ENCODE measurements at regions not wholly inside any gene's neighbourhood (a gene's known extent, or its start where the extent isn't known, plus 50 kb on each side); places are given as distances from the start of the nearest gene placed in this dataset.

- Histone ChIP-seq H4K5ac (ENCODE audit: insufficient read length, low read depth, low read length) (no peak overlapping the region), H3K18ac (ENCODE audit: insufficient read length, low read depth, low read length) (no peak overlapping the region), H2BK12ac (ENCODE audit: insufficient read length, low read depth, low read length) (no peak overlapping the region), H3K4ac (ENCODE audit: low read depth, low read length) (no peak overlapping the region), H2BK120ac (ENCODE audit: low read depth, low read length, poor library complexity, severe bottlenecking) (no peak overlapping the region), H3K14ac (ENCODE audit: insufficient read depth, low read length) (no peak overlapping the region), H3K27me3 (ENCODE audit: insufficient read depth, low read length) (no peaks in the 10 kb centered on the region), H3K4me2 (ENCODE audit: insufficient read depth, insufficient read length, low read length) (no peak overlapping the region), H2AK5ac (ENCODE audit: insufficient read length, low read length) (no peak overlapping the region), H3K79me1 (ENCODE audit: insufficient read depth, low read depth, low read length, poor library complexity, severe bottlenecking) (no peaks in the 10 kb centered on the region), H3K4me1 (ENCODE audit: insufficient read depth, low read length) (no peaks in the 10 kb centered on the region), H3K9me3 (ENCODE audit: control insufficient read depth, low read depth, low read length) (no peaks in the 10 kb centered on the region), H4K8ac (replicated peaks; ENCODE audit: insufficient read length, low read depth, low read length) (no peak overlapping the region), H2BK5ac (ENCODE audit: insufficient read length, low read length) (no peak overlapping the region), H3K9ac (ENCODE audit: extremely low read depth, insufficient read length, low read length) (no peak overlapping the region), H3K79me2 (ENCODE audit: insufficient read depth, low read length) (no peaks in the 10 kb centered on the region), H3K23ac (ENCODE audit: insufficient read length, low read depth, low read length) (no peak overlapping the region), H2AFZ (ENCODE audit: low read length) (no peak overlapping the region), H2BK20ac (ENCODE audit: low read depth, low read length, poor library complexity, severe bottlenecking) (no peak overlapping the region), H3T11ph (ENCODE audit: low read length) (no peak overlapping the region), H3K27ac (ENCODE audit: insufficient read length, low read depth, low read length) (no peak overlapping the region), H3K23me2 (ENCODE audit: insufficient read length, low read depth, low read length, poor library complexity, severe bottlenecking) (no peaks in the 10 kb centered on the region), H2BK15ac (ENCODE audit: low read depth, low read length) (no peak overlapping the region), H4K20me1 (ENCODE audit: control insufficient read depth, insufficient read depth, insufficient read length) (no peaks in the 10 kb centered on the region), H3K56ac (ENCODE audit: insufficient read length, low read depth, low read length) (no peak overlapping the region), H4K91ac (ENCODE audit: insufficient read length, low read depth, low read length) (no peak overlapping the region)
- no peak for DNase-seq
- no peak overlapping the region for H3K4me3 Mint-ChIP-seq
- H3K9me3 Mint-ChIP-seq, result peaks cover 25 to 26% of the 10 kb centered on the region in 2 experiments
- peaks cover 0 to 10% of the 10 kb centered on the region in 2 experiments; a peak in 2 of 4 replicates for H3K4me1 Mint-ChIP-seq
- H3K27me3 Mint-ChIP-seq (ENCODE audit: low read depth), result peaks cover 4% of the 10 kb centered on the region; the same call in 1 of the 2 replicates
- no peak for TF ChIP-seq CTCF (conservative IDR thresholded peaks at IDR 0.05)
- no peak overlapping the region for H3K27ac Mint-ChIP-seq
- peaks cover 14 to 27% (median 15%) of the 10 kb centered on the region in 3 experiments for H3K36me3 Mint-ChIP-seq (ENCODE audit: insufficient read depth in 1 of 3, low read depth in 3 of 3)
- no CpG with 5 or more reads among the region's 3 CpGs for WGBS (ENCODE audit: extremely low coverage, insufficient read length, low lambda C conversion rate)
Measured at GRCh38 chr10:123408660-123409059, 254.5 kb downstream of the BUB3 start.

All from H9 (cell line).